ENCODE measurements at regions not wholly inside any gene's neighbourhood (a gene's known extent, or its start where the extent isn't known, plus 50 kb on each side); places are given as distances from the start of the nearest gene placed in this dataset.

DNA sequence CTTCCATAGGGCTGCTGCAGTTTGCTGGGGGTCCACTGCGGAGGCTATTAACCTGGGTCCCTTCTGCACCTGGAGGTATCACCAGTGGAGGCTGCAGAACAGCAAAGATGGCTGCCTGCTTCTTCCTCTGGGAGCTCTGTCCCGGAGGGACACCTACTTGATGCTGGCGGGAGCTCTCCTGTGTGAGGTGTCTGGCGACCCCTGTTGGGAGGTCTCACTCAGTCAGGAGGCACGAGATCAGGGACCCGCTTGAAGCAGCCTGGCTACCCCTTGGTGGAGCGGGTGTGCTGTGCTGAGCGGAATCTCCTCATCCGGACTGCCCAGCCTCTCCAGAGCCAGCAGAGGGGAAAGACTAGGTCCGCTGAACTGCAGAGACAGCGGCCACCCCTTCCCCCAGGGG, 56.0 kb upstream of the CTXND1 start:
- DNase-seq = no peak

- no peak for DNase-seq
Measured at GRCh38 chr15:80309769-80310384, 57.9 kb upstream of the CTXND1 start.

GRCh38 chr15:80310776-80311175, 58.8 kb upstream of the CTXND1 start:
- DNase-seq = no peak

DNA sequence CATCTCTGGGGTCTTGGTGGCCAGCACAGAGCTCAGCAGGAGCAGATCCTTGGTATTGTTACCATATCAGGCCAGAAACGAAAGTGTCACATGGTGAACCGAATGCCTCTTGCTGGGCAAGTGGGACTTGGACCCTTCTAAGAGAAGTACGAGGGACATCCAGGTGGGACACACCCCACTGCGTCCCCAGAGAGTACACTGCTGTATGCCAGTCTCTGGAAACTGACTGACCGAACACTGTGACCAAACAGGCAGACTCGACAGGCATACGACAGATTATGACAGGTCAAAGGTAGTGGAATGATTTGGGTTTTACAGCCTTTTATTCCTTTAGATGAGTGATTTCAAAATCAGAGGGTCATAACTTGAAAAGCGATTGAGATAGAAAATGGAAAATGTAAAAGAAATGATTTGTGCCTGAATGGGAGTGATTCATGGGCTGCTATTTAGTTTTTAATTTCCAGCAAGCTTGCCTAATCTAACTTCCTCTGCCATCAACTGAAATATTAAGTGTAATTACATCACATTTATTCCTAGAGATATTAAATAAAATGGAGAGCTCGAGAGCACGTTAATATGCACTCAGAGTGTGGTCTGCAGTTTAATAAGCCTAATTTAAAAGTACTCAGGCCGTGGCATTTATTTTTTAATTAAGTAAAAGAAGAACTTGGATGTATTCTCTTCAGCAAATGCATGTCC, 63.4 kb upstream of the CTXND1 start:
- no peak for DNase-seq

DNA sequence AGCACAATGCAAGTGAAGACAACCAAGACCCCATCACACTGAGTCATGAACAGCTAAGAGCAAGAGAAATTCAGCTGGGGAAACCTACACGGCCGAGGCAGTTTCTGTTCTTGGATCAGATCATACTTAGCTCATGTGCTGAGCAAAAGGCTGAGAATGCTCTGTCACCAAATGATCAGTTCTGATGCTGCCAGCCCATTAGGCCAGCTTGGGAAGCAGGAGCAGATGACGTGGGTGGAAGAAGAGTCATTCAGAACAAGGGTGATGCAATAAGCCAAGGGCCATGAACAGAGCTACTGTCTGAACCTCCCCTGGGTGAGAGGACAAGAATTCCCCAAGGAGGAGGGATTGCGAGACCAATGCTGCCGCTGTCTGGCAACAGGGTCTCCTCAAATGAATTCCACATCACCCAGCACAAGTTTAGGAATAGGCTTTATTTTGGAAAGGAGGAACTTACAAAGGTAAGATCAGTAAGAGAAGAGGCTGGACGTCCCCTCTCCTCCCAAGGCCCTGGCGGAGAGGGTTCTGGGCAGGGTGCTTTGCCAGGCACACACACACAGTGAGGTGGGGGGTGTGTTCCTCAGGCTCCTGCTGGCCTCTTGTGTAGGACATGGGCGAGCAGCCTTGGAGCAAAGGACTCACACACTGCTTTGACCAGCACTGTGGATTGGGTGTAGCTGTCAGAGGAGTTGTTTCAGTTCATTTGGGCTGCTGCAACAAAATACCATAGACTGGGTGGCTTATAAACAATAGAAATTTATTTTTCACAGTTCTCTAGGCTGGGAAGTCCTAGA, 65.6 kb upstream of the CTXND1 start:
- DNase-seq = peak; percentile 86

DNA sequence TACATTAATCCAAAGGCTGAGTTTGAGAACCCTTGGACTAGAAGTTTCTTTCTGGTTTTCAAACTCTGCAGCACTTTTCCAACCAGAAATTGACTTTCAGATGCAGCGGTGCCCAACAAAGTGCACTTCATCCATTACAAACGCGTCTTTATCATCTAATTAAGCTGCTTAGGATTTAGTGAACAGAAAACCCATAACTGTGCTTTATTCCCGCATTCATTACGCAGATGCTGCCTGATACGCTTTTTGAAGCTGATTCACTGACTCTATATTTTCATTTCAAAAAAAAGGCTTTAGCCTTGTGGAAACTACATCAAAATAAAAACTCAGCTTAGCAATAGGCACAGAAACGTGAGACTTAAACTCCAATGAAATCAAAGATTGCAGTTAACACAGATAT, 69.8 kb upstream of the CTXND1 start:
- DNase-seq = no peak

GRCh38 chr15:80323285-80323684, 71.3 kb upstream of the CTXND1 start:
- DNase-seq = no peak

DNA sequence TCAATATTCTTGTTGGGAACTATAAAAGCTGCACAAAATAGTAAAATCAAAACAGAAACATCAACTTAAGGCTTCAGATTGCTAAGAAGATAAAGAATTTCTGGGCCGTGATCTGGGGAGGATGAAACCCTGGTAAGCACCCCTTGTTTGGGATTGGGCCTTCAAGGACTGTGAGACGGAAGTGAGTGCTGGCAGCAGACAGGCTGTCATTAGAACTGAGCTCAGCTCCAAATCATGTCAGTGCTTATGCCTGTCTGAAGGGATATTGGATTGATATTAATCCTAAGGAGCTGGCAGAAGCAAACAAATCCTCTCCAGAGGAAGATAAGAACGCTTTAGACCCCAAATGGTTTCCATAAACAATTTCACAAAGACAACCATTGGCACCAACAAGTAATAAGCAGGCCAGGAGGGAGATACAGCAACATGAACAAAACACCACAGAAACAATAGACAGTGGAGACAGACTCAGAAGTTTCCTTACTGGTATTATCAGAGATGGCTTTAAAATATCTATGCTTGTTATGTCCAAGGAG, 72.6 kb upstream of the CTXND1 start:
- no peak for DNase-seq

- DNase-seq = no peak
Measured at GRCh38 chr15:80325206-80325605, 73.2 kb upstream of the CTXND1 start.

- DNase-seq = peak; percentile 21
Measured at GRCh38 chr15:80326270-80326669, 74.3 kb upstream of the CTXND1 start.

DNA sequence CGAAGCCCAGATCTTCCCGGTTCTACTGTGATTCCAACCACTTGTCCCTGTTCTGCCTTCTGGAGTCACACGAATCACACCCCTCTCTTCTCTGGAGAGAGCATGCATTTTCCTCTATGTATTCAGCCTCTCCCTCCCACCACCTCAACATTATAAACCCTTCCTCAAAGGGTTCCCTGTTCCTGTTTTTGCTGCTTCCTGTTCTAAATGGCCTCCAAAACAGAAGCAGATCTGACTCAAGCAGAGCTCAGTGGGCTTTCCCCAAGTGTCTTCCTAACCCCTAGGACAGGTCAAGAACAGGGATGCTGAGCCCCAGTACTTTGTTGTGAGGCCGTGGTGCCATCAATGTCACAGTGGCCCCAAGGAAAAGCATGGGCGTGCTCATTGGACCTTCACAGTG, 75.7 kb upstream of the ARNT2 start:
- no peak for DNase-seq

GRCh38 chr15:80331886-80332406, 72.2 kb upstream of the ARNT2 start:
- no peak for DNase-seq

DNA sequence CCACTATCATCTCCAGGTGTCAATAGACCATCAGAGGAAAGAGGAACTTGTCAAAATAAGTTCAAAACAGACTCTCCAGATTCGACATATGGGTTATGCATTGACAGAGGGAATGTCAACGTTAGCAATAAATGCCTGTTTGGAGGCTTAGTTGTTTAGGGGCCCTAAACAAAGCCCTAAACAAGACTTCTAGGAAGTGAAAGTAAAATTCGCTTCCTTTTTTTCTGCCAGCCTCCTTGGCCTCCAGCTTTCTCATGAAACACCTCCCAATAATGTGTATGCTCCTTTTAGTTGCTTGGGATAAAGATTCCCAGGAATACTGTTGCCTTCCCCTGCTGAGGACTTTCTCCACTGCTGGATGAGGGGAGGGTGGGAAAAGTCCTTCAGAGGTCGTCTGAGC, 70.9 kb upstream of the ARNT2 start:
- no peak for DNase-seq

DNA sequence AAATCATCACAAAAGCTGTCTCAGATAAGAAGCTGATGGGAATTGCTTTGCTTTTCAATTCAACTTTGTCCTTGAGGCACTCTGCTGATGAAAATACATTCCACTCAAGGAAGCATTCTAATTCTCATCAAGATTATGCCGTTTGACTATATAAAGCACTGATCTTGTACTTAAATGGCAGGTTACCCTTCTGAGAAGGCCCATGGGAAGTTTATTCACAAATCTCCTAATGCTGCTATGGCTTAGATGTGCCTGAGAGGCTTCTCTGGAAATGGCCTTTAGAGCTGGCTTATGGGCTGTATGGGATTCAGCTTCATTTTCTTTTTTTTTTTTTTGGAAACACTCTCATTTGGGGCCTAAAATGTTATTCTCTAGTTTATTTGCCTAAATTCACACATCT, 69.7 kb upstream of the ARNT2 start:
- DNase-seq = no peak

GRCh38 chr15:80339601-80340000, 64.6 kb upstream of the ARNT2 start:
- DNase-seq = no peak

- DNase-seq = no peak
Measured at GRCh38 chr15:80342148-80342547, 62.0 kb upstream of the ARNT2 start.

GRCh38 chr15:80343554-80343992, 60.6 kb upstream of the ARNT2 start:
- peak; percentile 3 for DNase-seq

- no peak for DNase-seq
Measured at GRCh38 chr15:80350941-80351610, 53.1 kb upstream of the ARNT2 start.
